ENCODE measurements at regions not wholly inside any gene's neighbourhood (a gene's known extent, or its start where the extent isn't known, plus 50 kb on each side); places are given as distances from the start of the nearest gene placed in this dataset.

DNA sequence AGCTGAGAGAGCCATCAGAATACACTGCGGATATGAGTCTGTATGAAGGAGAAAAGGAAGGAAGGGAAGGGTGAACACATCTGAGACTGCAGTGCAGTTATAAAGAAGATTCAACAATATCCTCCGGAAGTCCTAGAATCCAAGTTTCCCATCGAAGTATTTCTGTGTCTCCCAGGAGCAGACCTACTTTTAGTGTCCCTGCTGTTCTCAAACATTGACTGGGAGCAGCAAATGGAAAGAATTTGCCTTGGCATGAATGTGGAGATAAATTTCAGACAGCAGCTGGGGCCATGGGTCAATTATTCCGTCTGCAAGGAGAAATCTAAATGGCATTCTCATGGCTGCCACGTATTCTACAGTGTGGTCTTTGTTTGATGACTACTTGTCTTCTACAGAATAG is 478.1 kb upstream of the SMC2 start:
- TF ChIP-seq, protein P1, sequence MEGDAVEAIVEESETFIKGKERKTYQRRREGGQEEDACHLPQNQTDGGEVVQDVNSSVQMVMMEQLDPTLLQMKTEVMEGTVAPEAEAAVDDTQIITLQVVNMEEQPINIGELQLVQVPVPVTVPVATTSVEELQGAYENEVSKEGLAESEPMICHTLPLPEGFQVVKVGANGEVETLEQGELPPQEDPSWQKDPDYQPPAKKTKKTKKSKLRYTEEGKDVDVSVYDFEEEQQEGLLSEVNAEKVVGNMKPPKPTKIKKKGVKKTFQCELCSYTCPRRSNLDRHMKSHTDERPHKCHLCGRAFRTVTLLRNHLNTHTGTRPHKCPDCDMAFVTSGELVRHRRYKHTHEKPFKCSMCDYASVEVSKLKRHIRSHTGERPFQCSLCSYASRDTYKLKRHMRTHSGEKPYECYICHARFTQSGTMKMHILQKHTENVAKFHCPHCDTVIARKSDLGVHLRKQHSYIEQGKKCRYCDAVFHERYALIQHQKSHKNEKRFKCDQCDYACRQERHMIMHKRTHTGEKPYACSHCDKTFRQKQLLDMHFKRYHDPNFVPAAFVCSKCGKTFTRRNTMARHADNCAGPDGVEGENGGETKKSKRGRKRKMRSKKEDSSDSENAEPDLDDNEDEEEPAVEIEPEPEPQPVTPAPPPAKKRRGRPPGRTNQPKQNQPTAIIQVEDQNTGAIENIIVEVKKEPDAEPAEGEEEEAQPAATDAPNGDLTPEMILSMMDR (optimal IDR thresholded peaks at IDR 0.05 in 1 of 3, IDR thresholded peaks at IDR 0.05 in 1 of 3, conservative IDR thresholded peaks at IDR 0.05 in 1 of 3; ENCODE audit: extremely low read depth in 1 of 3, insufficient read depth in 2 of 3, low read length in 3 of 3): no peak
- no peak for TF ChIP-seq EZH2 (IDR thresholded peaks at IDR 0.05; ENCODE audit: low read length)

Measured in keratinocyte (primary cell).